Mononuclear cell (primary cell): ENCODE measurements at regions not wholly inside any gene's neighbourhood (a gene's known extent, or its start where the extent isn't known, plus 50 kb on each side); places are given as distances from the start of the nearest gene placed in this dataset.

ENCODE experiments used
- H3K27me3 ChIP-seq: 2 replicates; pipeline ENCODE4 v1.6.0; 2011; ENCODE audit warnings: low read length, control low read depth; ENCODE audit not compliant: insufficient read depth
- H3K4me1 ChIP-seq: 2 replicates; pipeline ENCODE4 v1.5.1; 2011; ENCODE audit warnings: mild to moderate bottlenecking, low read length, control low read depth; ENCODE audit not compliant: insufficient read depth
- H3K4me3 ChIP-seq: 2 replicates; pipeline ENCODE4 v1.5.1; 2011; ENCODE audit warnings: mild to moderate bottlenecking, low read length, moderate library complexity
- H3K9me3 ChIP-seq: 2 replicates; pipeline ENCODE4 v1.5.1; 2011; ENCODE audit warnings: low read depth, mild to moderate bottlenecking, control low read depth, low read length

DNA sequence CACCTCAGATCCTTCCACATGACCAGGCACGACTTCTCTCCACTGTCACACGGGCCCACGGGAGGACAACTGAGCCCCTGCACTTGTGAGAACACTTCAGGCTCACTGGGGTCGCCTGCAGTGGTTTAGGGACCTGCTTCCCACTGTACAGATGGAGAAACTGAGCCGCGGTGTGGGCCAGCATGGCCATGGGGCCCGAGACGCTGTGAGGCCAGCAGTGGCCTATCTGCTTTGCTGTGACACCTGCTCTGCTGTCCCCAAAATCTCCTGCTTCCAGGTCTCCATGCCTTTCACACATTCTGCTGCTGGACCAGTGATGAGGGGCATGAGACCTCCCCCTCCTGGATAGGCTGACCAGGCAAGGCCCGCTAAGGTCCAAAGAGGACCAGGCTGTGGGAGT is 75.8 kb upstream of the PAX2 start:
- H3K4me3 ChIP-seq, result no peak overlapping the region
- no peaks in the 10 kb centered on the region for H3K4me1 ChIP-seq
- H3K9me3 ChIP-seq, result no peaks in the 10 kb centered on the region
- peaks cover 66% of the 10 kb centered on the region for H3K27me3 ChIP-seq

- no peaks in the 10 kb centered on the region for H3K9me3 ChIP-seq
- no peaks in the 10 kb centered on the region for H3K4me1 ChIP-seq
- H3K4me3 ChIP-seq, result no peak overlapping the region
- peaks cover 69% of the 10 kb centered on the region for H3K27me3 ChIP-seq
Observed at GRCh38 chr10:100670368-100670767, 75.0 kb upstream of the PAX2 start.

DNA sequence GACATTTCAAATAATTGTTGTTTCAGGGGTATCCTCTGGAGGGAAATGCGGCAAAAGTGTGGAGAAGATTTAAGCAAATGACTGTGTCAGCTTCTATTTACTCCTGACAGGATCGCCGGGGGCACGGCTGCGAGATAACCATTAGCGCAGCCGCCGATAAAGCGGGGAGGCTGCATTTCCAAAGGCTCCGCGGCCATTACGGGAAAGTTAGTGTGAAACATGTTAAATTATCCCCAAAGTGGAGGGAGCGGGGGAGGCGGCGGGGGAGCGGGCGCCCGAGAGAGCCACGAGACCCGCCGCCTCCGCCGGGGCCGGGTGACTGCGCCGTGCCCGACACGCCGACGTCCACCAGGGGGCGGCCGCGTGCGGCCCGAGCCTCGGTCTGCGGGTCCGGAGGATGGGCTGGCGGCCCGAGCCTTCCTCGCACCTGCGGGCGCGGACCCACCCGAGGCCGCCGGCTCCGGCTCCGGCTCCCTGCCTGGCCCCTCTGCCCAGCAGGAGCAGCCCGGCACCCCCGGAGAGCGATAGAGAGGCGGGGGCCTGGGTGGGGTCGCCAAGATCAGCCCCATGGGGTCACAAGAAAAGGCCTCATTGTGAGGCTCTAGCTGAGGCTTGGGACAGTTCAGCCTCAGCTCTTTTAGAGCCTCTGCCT is 74.4 kb upstream of the PAX2 start:
- H3K9me3 ChIP-seq, result no peaks in the 10 kb centered on the region
- H3K4me1 ChIP-seq, result no peaks in the 10 kb centered on the region
- H3K27me3 ChIP-seq, result peaks cover 71% of the 10 kb centered on the region
- H3K4me3 ChIP-seq, result no peak overlapping the region

DNA sequence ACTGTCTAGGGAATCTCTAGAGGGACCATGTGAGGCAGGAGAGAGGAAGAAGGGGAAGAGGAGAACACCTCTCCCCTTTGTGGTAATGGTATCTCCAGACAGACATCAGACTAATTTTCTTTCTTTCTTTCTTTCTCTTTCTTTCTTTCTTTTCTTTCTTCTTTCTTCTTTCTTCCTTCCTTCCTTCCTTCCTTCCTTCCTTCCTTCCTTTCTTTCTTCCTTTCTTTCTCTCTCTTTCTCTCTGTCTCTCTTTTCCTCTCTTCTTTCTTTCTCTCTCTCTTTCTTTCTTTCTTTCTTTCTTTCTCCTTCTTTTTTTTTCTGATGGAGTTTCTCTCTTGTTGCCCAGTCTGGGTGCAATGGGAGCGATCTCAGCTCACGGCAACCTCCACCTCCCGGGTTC is 73.2 kb upstream of the PAX2 start:
- Histone ChIP-seq H3K4me3 (no peak overlapping the region), H3K4me1 (no peaks in the 10 kb centered on the region), H3K27me3 (peaks cover 69% of the 10 kb centered on the region), H3K9me3 (no peaks in the 10 kb centered on the region)

DNA sequence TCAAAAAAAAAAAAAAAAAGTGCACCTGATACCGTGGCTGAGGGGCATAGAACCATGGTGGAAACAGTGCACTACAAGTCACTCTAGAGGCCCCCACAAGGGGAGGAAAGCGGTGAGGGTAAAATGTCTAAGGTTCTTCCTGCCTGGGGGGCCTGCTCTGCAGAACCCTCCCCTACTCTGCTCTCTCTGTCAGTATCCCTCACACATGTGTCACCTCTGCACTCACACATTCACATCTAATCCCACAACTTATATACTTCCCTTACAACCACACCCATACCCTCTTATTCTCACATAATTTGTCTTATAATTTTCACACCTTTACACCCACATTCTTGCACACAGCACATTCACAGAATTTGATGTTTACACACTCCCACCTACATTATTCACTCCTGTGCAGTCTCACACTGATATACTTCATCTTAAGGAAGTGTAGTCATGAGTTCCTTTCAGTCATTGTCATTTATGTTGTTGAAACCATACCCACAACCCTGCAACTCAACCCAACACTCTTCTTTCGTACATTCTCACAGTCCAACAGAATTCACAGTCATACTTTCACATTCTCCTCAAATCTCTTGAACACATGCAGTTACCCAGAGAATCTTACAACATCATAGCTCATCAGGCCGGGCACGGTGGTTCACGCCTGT is 68.0 kb upstream of the PAX2 start:
- no peaks in the 10 kb centered on the region for H3K9me3 ChIP-seq
- no peaks in the 10 kb centered on the region for H3K4me1 ChIP-seq
- peaks cover 63% of the 10 kb centered on the region for H3K27me3 ChIP-seq
- no peak overlapping the region for H3K4me3 ChIP-seq

- H3K9me3 ChIP-seq, result no peaks in the 10 kb centered on the region
- peaks cover 58% of the 10 kb centered on the region for H3K27me3 ChIP-seq
- no peak overlapping the region for H3K4me3 ChIP-seq
- H3K4me1 ChIP-seq, result no peaks in the 10 kb centered on the region
Observed at GRCh38 chr10:100679327-100679726, 66.1 kb upstream of the PAX2 start.

- no peaks in the 10 kb centered on the region for H3K9me3 ChIP-seq
- peaks cover 82% of the 10 kb centered on the region for H3K27me3 ChIP-seq
- no peak overlapping the region for H3K4me3 ChIP-seq
- H3K4me1 ChIP-seq, result no peaks in the 10 kb centered on the region
Observed at GRCh38 chr10:100683004-100683403, 62.4 kb upstream of the PAX2 start.

GRCh38 chr10:100683545-100684300 is 61.7 kb upstream of the PAX2 start:
- no peak overlapping the region for H3K4me3 ChIP-seq
- H3K9me3 ChIP-seq, result no peaks in the 10 kb centered on the region
- peaks cover 87% of the 10 kb centered on the region for H3K27me3 ChIP-seq
- no peaks in the 10 kb centered on the region for H3K4me1 ChIP-seq

DNA sequence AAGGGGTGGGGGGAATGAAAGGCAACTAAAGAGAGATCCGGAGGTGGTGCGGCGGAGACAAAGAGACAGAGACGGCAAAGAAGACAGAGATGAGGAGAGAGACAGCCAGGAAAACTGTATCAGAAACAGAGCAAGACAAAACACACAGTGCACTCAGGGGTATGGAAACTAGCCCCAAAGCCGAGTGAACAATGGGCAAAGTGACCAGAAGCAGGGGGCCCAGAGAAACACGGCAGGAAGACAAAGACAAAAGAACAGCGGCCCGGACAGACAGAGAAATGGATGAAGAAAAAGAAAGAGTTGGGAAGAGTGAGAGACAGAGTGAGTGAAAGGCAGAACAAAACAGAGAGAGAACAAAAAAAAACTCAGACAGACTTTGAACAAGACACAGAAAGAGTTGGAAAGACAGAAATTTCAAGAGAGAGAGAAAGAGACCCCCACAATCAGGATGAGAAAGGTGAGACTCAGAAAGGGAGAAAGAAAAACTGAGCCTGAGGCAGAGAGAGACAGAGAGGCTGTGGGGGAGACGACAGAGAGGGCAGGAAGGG is 60.6 kb upstream of the PAX2 start:
- Histone ChIP-seq H3K4me3 (no peak overlapping the region), H3K4me1 (no peaks in the 10 kb centered on the region), H3K27me3 (peaks cover 86% of the 10 kb centered on the region), H3K9me3 (no peaks in the 10 kb centered on the region)

- no peak overlapping the region for H3K4me3 ChIP-seq
- H3K9me3 ChIP-seq, result no peaks in the 10 kb centered on the region
- H3K27me3 ChIP-seq, result peaks cover 81% of the 10 kb centered on the region
- H3K4me1 ChIP-seq, result no peaks in the 10 kb centered on the region
Observed at GRCh38 chr10:100685331-100685730, 60.1 kb upstream of the PAX2 start.

GRCh38 chr10:100687143-100688003 is 58.0 kb upstream of the PAX2 start:
- H3K9me3 ChIP-seq, result no peaks in the 10 kb centered on the region
- no peaks in the 10 kb centered on the region for H3K4me1 ChIP-seq
- H3K27me3 ChIP-seq, result peaks cover 64% of the 10 kb centered on the region
- H3K4me3 ChIP-seq, result no peak overlapping the region

DNA sequence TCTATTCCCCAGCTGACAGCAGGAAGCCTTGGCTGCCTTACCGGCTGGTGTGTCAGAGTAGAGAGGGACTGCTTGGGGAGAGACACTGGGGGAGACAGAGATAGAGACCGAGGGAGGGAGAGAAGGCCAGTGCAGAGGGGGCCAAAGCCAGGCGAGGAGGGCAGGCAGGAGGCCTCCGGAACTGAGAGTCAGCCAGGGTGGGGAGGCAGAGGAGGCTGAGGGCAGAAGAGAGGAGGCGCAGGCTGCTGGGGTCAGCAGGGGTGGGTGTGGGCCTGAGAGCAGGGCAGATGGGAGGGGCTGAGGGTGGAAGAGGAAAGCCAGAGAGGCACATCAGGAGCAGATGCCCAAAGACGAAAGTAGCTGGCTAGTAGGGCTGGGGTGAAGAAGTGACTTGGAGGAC is 57.2 kb upstream of the PAX2 start:
- H3K9me3 ChIP-seq, result no peaks in the 10 kb centered on the region
- no peak overlapping the region for H3K4me3 ChIP-seq
- H3K27me3 ChIP-seq, result peaks cover 56% of the 10 kb centered on the region
- no peaks in the 10 kb centered on the region for H3K4me1 ChIP-seq

- Histone ChIP-seq H3K9me3 (no peaks in the 10 kb centered on the region), H3K4me1 (no peaks in the 10 kb centered on the region), H3K27me3 (peaks cover 18% of the 10 kb centered on the region)
Observed at GRCh38 chr10:100693821-100694220, 51.6 kb upstream of the PAX2 start.

More at GRCh38 chr10:100693821-100694220, 51.6 kb upstream of the PAX2 start:
- H3K4me3 ChIP-seq, result no peak overlapping the region
